H1 (cell line): ENCODE measurements at regions not wholly inside any gene's neighbourhood (a gene's known extent, or its start where the extent isn't known, plus 50 kb on each side); places are given as distances from the start of the nearest gene placed in this dataset.

ENCODE experiments used
- HDAC6 ChIP-seq: IDR thresholded peaks from one replicate; pipeline ENCODE4 v1.7.1; 2012; ENCODE audit warnings: low read depth, mild to moderate bottlenecking, inconsistent platforms, low read length, moderate library complexity
- NRF1 ChIP-seq: IDR thresholded peaks from 2 replicates; pipeline ENCODE4 v1.6.1; 2011; ENCODE audit warnings: mild to moderate bottlenecking, low read depth, low read length, improper control_type of control experiment
- POLR2AphosphoS5 ChIP-seq: IDR thresholded peaks from 2 replicates; pipeline ENCODE4 v1.6.1; 2011; ENCODE audit warnings: low read depth, low read length
- SAP30 ChIP-seq: fragments of 300-600 bp; sonication (generic); IDR thresholded peaks from 2 replicates; pipeline ENCODE4 v1.7.1; 2012; ENCODE audit warnings: low read length, moderate library complexity, mild to moderate bottlenecking, inconsistent platforms; ENCODE audit not compliant: insufficient read depth, insufficient replicate concordance
- SP2 ChIP-seq: IDR thresholded peaks from 2 replicates; pipeline ENCODE4 v1.6.1; 2012; ENCODE audit warnings: mild to moderate bottlenecking, low read length, inconsistent platforms
- TAF7 ChIP-seq: optimal IDR thresholded peaks from 2 replicates; pipeline ENCODE3; 2011; ENCODE audit warnings: low read depth, mild to moderate bottlenecking, inconsistent platforms, low read length, moderate library complexity, borderline replicate concordance
- TCF12 ChIP-seq: IDR thresholded peaks from 2 replicates; pipeline ENCODE4 v1.6.1; 2011; ENCODE audit warnings: low read depth, mild to moderate bottlenecking, low read length

DNA sequence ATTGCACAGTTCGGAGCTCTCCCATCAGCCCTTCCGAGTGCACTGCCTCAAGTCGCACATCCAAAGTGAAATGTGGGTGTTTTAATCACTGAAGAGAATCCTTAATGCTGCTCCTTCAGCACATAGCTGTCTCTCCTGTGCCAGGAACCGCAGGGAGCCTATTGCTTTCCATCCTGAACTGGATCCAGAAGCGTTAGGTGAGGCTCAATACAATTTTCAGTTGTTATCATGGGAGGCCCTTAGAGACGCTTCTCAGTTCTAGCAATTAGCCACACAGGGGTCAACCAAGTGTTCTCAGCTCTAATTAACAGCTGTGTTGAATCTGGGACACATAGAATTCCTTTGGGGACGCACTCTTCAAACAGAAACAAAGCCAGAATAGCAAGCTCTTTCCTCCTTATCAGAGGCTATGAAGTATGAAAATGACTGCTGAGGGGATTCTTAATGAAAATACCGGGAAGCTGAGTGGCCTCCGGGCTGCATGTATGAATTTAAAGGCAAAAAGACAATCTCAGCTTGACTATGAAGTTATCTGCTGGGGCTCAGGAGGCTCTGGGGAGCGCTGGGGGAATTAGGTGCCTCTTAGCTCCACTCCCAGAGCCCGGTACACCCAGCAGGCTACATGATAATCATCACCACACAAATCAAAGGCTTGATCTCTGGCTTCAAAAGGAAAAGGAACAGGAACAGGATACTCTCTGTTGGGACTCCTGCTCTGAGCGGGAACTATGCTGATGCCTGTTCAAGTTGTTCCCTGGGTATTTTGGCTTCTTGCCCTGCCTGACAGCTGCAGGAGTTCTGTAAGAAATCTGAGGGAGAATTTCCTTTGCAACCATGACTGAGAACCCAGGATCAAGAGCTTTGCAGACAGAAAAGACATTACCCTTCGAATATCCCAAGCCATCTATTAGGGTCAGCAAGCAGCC lies 55.4 kb upstream of the NCOA1 start (continued):
- no peak for TF ChIP-seq SAP30
- TF ChIP-seq NRF1 = no peak
- no peak for TF ChIP-seq HDAC6
- TF ChIP-seq POLR2AphosphoS5 = no peak
- no peak for TF ChIP-seq SP2
- no peak for TF ChIP-seq TCF12
- TF ChIP-seq TAF7 = no peak
- TF ChIP-seq, all 59 proteins: peak for 0
